Smooth muscle cell (in vitro differentiated cells): ENCODE measurements at regions not wholly inside any gene's neighbourhood (a gene's known extent, or its start where the extent isn't known, plus 50 kb on each side); places are given as distances from the start of the nearest gene placed in this dataset.

Source experiments
- DNase-seq: peaks from one replicate; lab custom pipeline; 2025; ENCODE audit not compliant: unreplicated experiment; lab: John Stamatoyannopoulos, UW
- H2AFZ ChIP-seq: fragments of 200-600 bp; sonication (generic); 2 replicates; pipeline ENCODE4 v1.6.0; 2016; ENCODE audit warnings: antibody characterized with exemption, low read depth, mild to moderate bottlenecking
- H3F3A ChIP-seq: fragments of 200-600 bp; sonication (generic); 2 replicates; pipeline ENCODE4 v1.6.0; 2017; ENCODE audit warnings: antibody characterized with exemption, low read depth
- H3K27ac ChIP-seq: fragments of 200-600 bp; sonication (generic); 2 replicates; pipeline ENCODE4 v1.5.1; 2016; ENCODE audit warnings: low read depth, mild to moderate bottlenecking
- H3K27me3 ChIP-seq: fragments of 200-600 bp; sonication (generic); 2 replicates; pipeline ENCODE4 v1.6.1; 2016; ENCODE audit warnings: low read depth, mild to moderate bottlenecking
- H3K36me3 ChIP-seq: fragments of 200-600 bp; sonication (generic); 2 replicates; pipeline ENCODE4 v1.5.1; 2016; ENCODE audit warnings: low read depth
- H3K4me1 ChIP-seq: fragments of 200-600 bp; sonication (generic); 2 replicates; pipeline ENCODE4 v1.5.1; 2016; ENCODE audit warnings: low read depth
- H3K4me2 ChIP-seq: fragments of 200-600 bp; sonication (generic); 2 replicates; pipeline ENCODE4 v1.6.0; 2016; ENCODE audit warnings: mild to moderate bottlenecking
- H3K4me3 ChIP-seq: fragments of 200-600 bp; sonication (generic); 2 replicates; pipeline ENCODE4 v1.5.1; 2016; ENCODE audit warnings: mild to moderate bottlenecking
- H3K79me2 ChIP-seq: fragments of 200-600 bp; sonication (generic); 2 replicates; pipeline ENCODE4 v1.6.0; 2016; ENCODE audit warnings: low read depth, mild to moderate bottlenecking
- H3K9ac ChIP-seq: fragments of 200-600 bp; sonication (generic); 2 replicates; pipeline ENCODE4 v1.6.0; 2016; ENCODE audit warnings: low read depth
- H3K9me3 ChIP-seq: fragments of 200-600 bp; sonication (generic); replicated peaks from 2 replicates; pipeline ENCODE4 v1.5.1; 2016; ENCODE audit warnings: low read depth
- H4K20me1 ChIP-seq: fragments of 200-600 bp; sonication (generic); 2 replicates; pipeline ENCODE4 v1.6.0; 2016; ENCODE audit warnings: low read depth
- CTCF ChIP-seq: fragments of 200-600 bp; sonication (generic); IDR thresholded peaks from 2 replicates; pipeline ENCODE4 v1.5.1; 2017; ENCODE audit warnings: borderline replicate concordance, mild to moderate bottlenecking, antibody characterized with exemption; ENCODE audit not compliant: insufficient read depth, poor library complexity, severe bottlenecking
- WGBS: methylation state at CpG from one replicate; pipeline ENCODE4 v1.1.7; 2016; ENCODE audit warnings: low lambda C conversion rate; 5-methylcytosine and 5-hydroxymethylcytosine counted together

- Histone ChIP-seq H2AFZ (no peak overlapping the region), H3K9me3 (no peaks in the 10 kb centered on the region), H3K9ac (no peak overlapping the region), H3K27ac (no peak overlapping the region), H3K27me3 (peaks cover 6% of the 10 kb centered on the region), H3K79me2 (no peaks in the 10 kb centered on the region), H3K4me2 (no peak overlapping the region), H3K4me3 (no peak overlapping the region), H3F3A (no peaks in the 10 kb centered on the region), H3K4me1 (peaks cover 11% of the 10 kb centered on the region), H3K36me3 (no peaks in the 10 kb centered on the region), H4K20me1 (no peaks in the 10 kb centered on the region)
- DNase-seq: no peak
- WGBS: 91% methylated on average over 14 of the region's 16 CpGs
- no peak for TF ChIP-seq CTCF
These were observed 58.8 kb upstream of the OTOS start for GRCh38 chr2:240199133-240199870.

GRCh38 chr2:240200230-240201051, 60.0 kb upstream of the OTOS start:
- H3F3A ChIP-seq: no peaks in the 10 kb centered on the region
- peaks cover 6% of the 10 kb centered on the region for H3K27me3 ChIP-seq
- no peak overlapping the region for H3K9ac ChIP-seq
- no peaks in the 10 kb centered on the region for H3K79me2 ChIP-seq
- H3K27ac ChIP-seq: no peak overlapping the region
- H3K36me3 ChIP-seq: no peaks in the 10 kb centered on the region
- no peak for DNase-seq
- no peak for TF ChIP-seq CTCF
- H3K4me1 ChIP-seq: peaks cover 11% of the 10 kb centered on the region
- 87% methylated on average over 24 of the region's 24 CpGs for WGBS
- no peaks in the 10 kb centered on the region for H4K20me1 ChIP-seq
- no peak overlapping the region for H3K4me2 ChIP-seq
- no peaks in the 10 kb centered on the region for H3K9me3 ChIP-seq
- H3K4me3 ChIP-seq: no peak overlapping the region
- H2AFZ ChIP-seq: no peak overlapping the region

- 93% methylated on average over 9 of the region's 9 CpGs for WGBS
- no peaks in the 10 kb centered on the region for H3K9me3 ChIP-seq
- TF ChIP-seq CTCF: no peak
These were observed 61.4 kb upstream of the OTOS start for GRCh38 chr2:240201866-240202265.

More at GRCh38 chr2:240201866-240202265, 61.4 kb upstream of the OTOS start:
- H3K27me3 ChIP-seq: peaks cover 6% of the 10 kb centered on the region
- no peak overlapping the region for H2AFZ ChIP-seq
- H3K9ac ChIP-seq: no peak overlapping the region
- no peaks in the 10 kb centered on the region for H4K20me1 ChIP-seq
- H3K79me2 ChIP-seq: no peaks in the 10 kb centered on the region
- no peak overlapping the region for H3K4me3 ChIP-seq
- H3F3A ChIP-seq: no peaks in the 10 kb centered on the region
- H3K36me3 ChIP-seq: no peaks in the 10 kb centered on the region
- H3K4me1 ChIP-seq: peaks cover 17% of the 10 kb centered on the region
- H3K27ac ChIP-seq: no peak overlapping the region
- H3K4me2 ChIP-seq: no peak overlapping the region
- no peak for DNase-seq
